K562 (cell line): ENCODE measurements at regions not wholly inside any gene's neighbourhood (a gene's known extent, or its start where the extent isn't known, plus 50 kb on each side); places are given as distances from the start of the nearest gene placed in this dataset.

ENCODE experiments used
- ATAC-seq: fragments of 200-7000 bp; cut with Tn5 transposase; 3 replicates; pipeline ENCODE4 v1.9.1; 2020; ENCODE audit warnings: moderate library complexity
- BruUV-seq: library from RNA; stranded (reverse); fragments of 400-500 nt; replicated peaks from 2 replicates; lab custom pipeline; 2021; lab: Mats Ljungman, UMichigan
- CTCF ChIA-PET: fragments of 300-600 bp; formaldehyde crosslinking; extraction: SDS; loops from one replicate; lab custom pipeline; 2021; ENCODE audit warnings: low intra/inter-chr PET ratio; lab: Yijun Ruan, JAX
- POLR2A ChIA-PET: fragments of 300-600, 350-650 bp; sonication (Branson Sonifier 250); formaldehyde crosslinking; extraction: SDS; loops from one replicate; lab custom pipeline; 2021; ENCODE audit warnings: antibody characterized with exemption, inconsistent platforms; lab: Yijun Ruan, JAX
- DNase-seq, 4 experiments: peaks; one replicate each; pipeline versions ENCODE4 v3.0.0 to v3.0.0-alpha.2; 2011 to 2018; ENCODE audit warnings: low spot score in 3 of 4, mixed read lengths in 3 of 4; ENCODE audit errors: extremely low read depth in 1 of 4
- FAIRE-seq: peaks from 2 replicates; lab custom pipeline; 2011; peaks lifted over from hg19 to GRCh38; lab: Jason Lieb, UNC
- H2AFZ ChIP-seq: 2 replicates; pipeline ENCODE4 v1.6.0; 2011; ENCODE audit warnings: low read depth, low read length, control low read depth, inconsistent platforms
- H3K27ac ChIP-seq: fragments of 200-600 bp; 3 replicates; pipeline ENCODE4 v1.8.0; 2011; ENCODE audit warnings: low read depth, mild to moderate bottlenecking, control low read depth, inconsistent platforms, low read length, moderate library complexity, mixed read lengths; ENCODE audit errors: extremely low read depth
- H3K27me3 ChIP-seq, 2 experiments: fragments of 300-600 bp in 1 of 2; 2 replicates in 1 of 2; 3 replicates in 1 of 2; pipeline versions ENCODE4 v1.6.0 to v1.8.0; 2011; ENCODE audit warnings: inconsistent platforms in 2 of 2, low read length in 2 of 2, mild to moderate bottlenecking in 1 of 2, mixed read lengths in 1 of 2, moderate library complexity in 1 of 2; ENCODE audit not compliant: control insufficient read depth in 2 of 2, insufficient read depth in 2 of 2
- H3K36me3 ChIP-seq: fragments of 300-600 bp; 3 replicates; pipeline ENCODE4 v1.8.0; 2011; ENCODE audit warnings: mild to moderate bottlenecking, low read length, inconsistent platforms; ENCODE audit not compliant: control insufficient read depth, insufficient read depth
- H3K4me1 ChIP-seq, 2 experiments: fragments of 200-600 bp in 1 of 2; replicated peaks in 1 of 2; 2 replicates in 1 of 2; 3 replicates in 1 of 2; pipeline versions ENCODE4 v1.5.1 to v1.8.0; 2011; ENCODE audit warnings: inconsistent platforms in 2 of 2, low read length in 2 of 2, mild to moderate bottlenecking in 1 of 2, mixed read lengths in 1 of 2, moderate library complexity in 1 of 2; ENCODE audit not compliant: control insufficient read depth in 2 of 2, insufficient read depth in 2 of 2
- H3K4me2 ChIP-seq: 2 replicates; pipeline ENCODE4 v1.6.1; 2011; ENCODE audit warnings: low read length, control low read depth, inconsistent platforms, mixed read lengths; ENCODE audit not compliant: insufficient read depth
- H3K4me3 ChIP-seq: fragments of 200-600 bp; sonication (generic), shearing (Covaris generic); 2 replicates; pipeline ENCODE4 v1.5.1; 2016; ENCODE audit warnings: control low read depth, inconsistent platforms
- H3K79me2 ChIP-seq: fragments of 200-600 bp; 3 replicates; pipeline ENCODE4 v1.8.0; 2011; ENCODE audit warnings: low read length, inconsistent platforms; ENCODE audit not compliant: control insufficient read depth, insufficient read depth
- H3K9ac ChIP-seq, 2 experiments: 2 replicates each; pipeline versions ENCODE4 v1.6.0 to v1.6.1; 2011; ENCODE audit warnings: low read depth in 2 of 2, low read length in 2 of 2, control low read depth in 1 of 2, inconsistent platforms in 1 of 2, mild to moderate bottlenecking in 1 of 2, mixed read lengths in 1 of 2; ENCODE audit not compliant: insufficient read depth in 1 of 2
- H3K9me1 ChIP-seq: one replicate; pipeline ENCODE4 v1.6.0; 2011; ENCODE audit warnings: inconsistent platforms, mild to moderate bottlenecking, low read length, moderate library complexity; ENCODE audit not compliant: control insufficient read depth, insufficient read depth
- H3K9me3 ChIP-seq: replicated peaks from 2 replicates; pipeline ENCODE4 v1.5.1; 2011; ENCODE audit warnings: low read depth, low read length, inconsistent platforms; ENCODE audit not compliant: control insufficient read depth, insufficient read depth
- H4K20me1 ChIP-seq: replicated peaks from 2 replicates; pipeline ENCODE4 v1.6.1; 2011; ENCODE audit warnings: low read length, inconsistent platforms, mixed read lengths; ENCODE audit not compliant: control insufficient read depth, insufficient read depth
- DMBX1 ChIP-seq: fragments of 250-450 bp; sonication (Bioruptor Pico); IDR thresholded peaks from 2 replicates; pipeline ENCODE4 v1.8.0; 2022; ENCODE audit warnings: inconsistent platforms, mild to moderate bottlenecking, moderate library complexity, borderline replicate concordance
- MAFF ChIP-seq: IDR thresholded peaks from 2 replicates; pipeline ENCODE4 v1.6.1; 2012; ENCODE audit warnings: low read length, improper control_type of control experiment
- NFIC ChIP-seq: fragments of 450-650 bp; IDR thresholded peaks from 2 replicates; pipeline ENCODE4 v1.6.1; 2017; ENCODE audit warnings: mild to moderate bottlenecking, inconsistent platforms
- TSC22D4 ChIP-seq: fragments of 450-650 bp; IDR thresholded peaks from 2 replicates; pipeline ENCODE4 v1.6.1; 2016; ENCODE audit warnings: missing genetic modification characterization, missing biosample characterization, control low read depth
- U2AF1 ChIP-seq: fragments of 200-400 bp; formaldehyde crosslinking; optimal IDR thresholded peaks from 2 replicates; pipeline ENCODE3; 2017; ENCODE audit warnings: mild to moderate bottlenecking, low read depth, low read length, moderate library complexity
- ZNF165 ChIP-seq: fragments of 250-450 bp; sonication (Bioruptor Pico); IDR thresholded peaks from 2 replicates; pipeline ENCODE4 v1.4.0; 2020; ENCODE audit warnings: borderline replicate concordance
- ZNF384 ChIP-seq: IDR thresholded peaks from 2 replicates; pipeline ENCODE4 v1.6.1; 2012; ENCODE audit warnings: low read depth, low read length, improper control_type of control experiment
- ZNF436 ChIP-seq: fragments of 250-450, 450-650 bp; sonication (Bioruptor Pico); formaldehyde crosslinking; IDR thresholded peaks from 2 replicates; pipeline ENCODE4 v1.7.0; 2020; ENCODE audit warnings: mild to moderate bottlenecking
- ZNF511 ChIP-seq: sonication (generic); formaldehyde crosslinking; IDR thresholded peaks from 2 replicates; pipeline ENCODE4 v1.8.0; 2022; ENCODE audit warnings: mild to moderate bottlenecking, missing genetic modification reagents
- WGBS: fragments of 100-300 bp; shearing (Covaris generic); methylation state at CpG from one replicate; pipeline ENCODE4 v1.1.6; 2016; ENCODE audit warnings: low coverage, mixed read lengths; ENCODE audit not compliant: insufficient coverage; ENCODE audit errors: missing lambda C conversion rate; 5-methylcytosine and 5-hydroxymethylcytosine counted together
- in situ Hi-C: fragments of 300-500 bp; cut with MboI; formaldehyde crosslinking; loops from 4 replicates; pipeline ENCODE4 v1.15.0; 2018; ENCODE audit warnings: inconsistent platforms, mixed read lengths
- intact Hi-C: fragments of 100-400 bp; cut with micrococcal nuclease; formaldehyde crosslinking; loops from 2 replicates; pipeline ENCODE4 v1.14.2; 2022
- TF ChIP-seq, protein P1 (sequence below): sonication (generic); formaldehyde crosslinking; IDR thresholded peaks from 2 replicates; pipeline ENCODE4 v1.8.0; 2022; ENCODE audit warnings: missing genetic modification reagents, mild to moderate bottlenecking, borderline replicate concordance

DNA sequence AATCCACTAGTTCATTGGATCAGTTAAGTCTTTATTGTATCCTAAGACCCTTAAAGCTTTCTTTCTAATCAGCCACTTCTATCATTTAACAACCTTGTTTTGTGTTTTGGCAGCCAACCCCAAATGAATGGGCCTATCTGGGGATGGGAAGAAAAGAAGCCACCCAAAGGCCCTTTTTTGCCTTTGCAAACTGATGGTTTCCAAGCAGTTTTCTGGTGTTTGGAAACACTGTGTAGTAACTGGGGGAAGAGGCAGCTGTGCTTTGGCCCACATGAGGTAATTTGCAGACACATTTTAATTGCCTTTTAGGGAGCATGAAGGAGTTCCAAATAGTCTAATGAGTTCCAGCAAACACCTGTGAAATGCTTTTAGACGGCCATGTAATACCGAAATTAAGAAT lies 1751.3 kb upstream of the WWC1 start (continued):
- TF ChIP-seq, protein P1, sequence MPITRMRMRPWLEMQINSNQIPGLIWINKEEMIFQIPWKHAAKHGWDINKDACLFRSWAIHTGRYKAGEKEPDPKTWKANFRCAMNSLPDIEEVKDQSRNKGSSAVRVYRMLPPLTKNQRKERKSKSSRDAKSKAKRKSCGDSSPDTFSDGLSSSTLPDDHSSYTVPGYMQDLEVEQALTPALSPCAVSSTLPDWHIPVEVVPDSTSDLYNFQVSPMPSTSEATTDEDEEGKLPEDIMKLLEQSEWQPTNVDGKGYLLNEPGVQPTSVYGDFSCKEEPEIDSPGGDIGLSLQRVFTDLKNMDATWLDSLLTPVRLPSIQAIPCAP (CRISPR knock-in tag) = no peak
- TF ChIP-seq ZNF511 (CRISPR knock-in tag) (no peak), ZNF436 (CRISPR knock-in tag) (no peak), DMBX1 (CRISPR knock-in tag) (no peak)

DNA sequence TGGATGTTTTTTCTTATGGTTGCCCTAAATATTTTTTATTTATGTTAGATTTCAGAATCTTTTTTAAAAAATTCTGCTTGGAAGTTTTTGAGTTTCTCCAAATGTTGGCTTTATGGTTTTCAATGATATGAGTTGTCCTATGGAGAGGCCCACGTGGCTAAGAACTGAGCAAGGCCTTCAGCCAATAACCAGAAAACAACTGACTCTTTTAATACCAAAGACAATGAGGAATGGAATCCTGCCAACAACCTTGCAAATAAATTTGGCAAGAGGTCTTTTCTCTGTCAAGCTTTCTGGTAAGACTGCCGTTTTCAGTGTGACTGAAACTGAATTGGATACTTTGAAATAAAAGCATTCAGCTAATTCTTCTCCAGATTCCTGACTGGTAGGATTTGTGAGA lies 1740.1 kb upstream of the WWC1 start:
- Histone ChIP-seq H3K27me3 (no peaks in the 10 kb centered on the region), H3K9me3 (no peaks in the 10 kb centered on the region), H3K79me2 (no peaks in the 10 kb centered on the region), H2AFZ (no peak overlapping the region), H3K36me3 (no peaks in the 10 kb centered on the region), H3K4me1 (no peaks in the 10 kb centered on the region), H4K20me1 (no peaks in the 10 kb centered on the region), H3K9ac (no peak overlapping the region), H3K27ac (no peak overlapping the region), H3K4me3 (no peak overlapping the region), H3K9me1 (no peaks in the 10 kb centered on the region), H3K4me2 (no peak overlapping the region)
- intact Hi-C loops (no loop called here), in situ Hi-C loops (no loop called here)
- no peak for DNase-seq
- BruUV-seq = no TSS peak
- TF ChIP-seq U2AF1 (no peak), ZNF165 (no peak), MAFF (no peak), NFIC (no peak), ZNF384 (no peak), TSC22D4 (no peak)
- ChIA-PET POLR2A (no interaction called here), CTCF (no interaction called here)
- WGBS = 0% methylated on average over 2 of the region's 2 CpGs
- FAIRE-seq = no peak
- ATAC-seq = no peak
